DOHH2 (cell line): ENCODE measurements at regions not wholly inside any gene's neighbourhood (a gene's known extent, or its start where the extent isn't known, plus 50 kb on each side); places are given as distances from the start of the nearest gene placed in this dataset.

ENCODE experiments used
- H3F3A ChIP-seq: fragments of 200-600 bp; sonication (generic), shearing (Covaris generic); 2 replicates; pipeline ENCODE4 v1.6.0; 2016; ENCODE audit warnings: antibody characterized with exemption, mild to moderate bottlenecking; ENCODE audit not compliant: control insufficient read depth, insufficient read depth
- H3K27ac ChIP-seq: fragments of 200-600 bp; sonication (generic); 2 replicates; pipeline ENCODE4 v1.5.1; 2014; ENCODE audit warnings: low read depth, mild to moderate bottlenecking, low read length, moderate library complexity
- H3K27me3 ChIP-seq: fragments of 200-600 bp; sonication (generic); 2 replicates; pipeline ENCODE4 v1.6.1; 2014; ENCODE audit warnings: mild to moderate bottlenecking, low read length, mixed read lengths; ENCODE audit not compliant: control insufficient read depth
- H3K36me3 ChIP-seq: fragments of 200-600 bp; sonication (generic); 2 replicates; pipeline ENCODE4 v1.6.1; 2014; ENCODE audit warnings: mild to moderate bottlenecking, low read length, moderate library complexity, mixed read lengths; ENCODE audit not compliant: control insufficient read depth
- H3K4me1 ChIP-seq: fragments of 200-600 bp; sonication (generic); 2 replicates; pipeline ENCODE4 v1.6.1; 2014; ENCODE audit warnings: mild to moderate bottlenecking, low read length, mixed read lengths; ENCODE audit not compliant: control insufficient read depth
- H3K4me2 ChIP-seq: fragments of 200-600 bp; sonication (generic); 2 replicates; pipeline ENCODE4 v1.6.0; 2014; ENCODE audit warnings: mild to moderate bottlenecking, low read length, moderate library complexity
- H3K4me3 ChIP-seq: fragments of 200-600 bp; sonication (generic); 2 replicates; pipeline ENCODE4 v1.5.1; 2014; ENCODE audit warnings: mild to moderate bottlenecking, low read length, mixed read lengths
- H3K79me2 ChIP-seq: fragments of 200-600 bp; sonication (generic); 2 replicates; pipeline ENCODE4 v1.6.1; 2014; ENCODE audit warnings: mild to moderate bottlenecking, low read length, mixed read lengths; ENCODE audit not compliant: control insufficient read depth
- H3K9me2 ChIP-seq: fragments of 200-600 bp; sonication (generic); replicated peaks from 2 replicates; pipeline ENCODE4 v1.6.1; 2014; ENCODE audit warnings: mild to moderate bottlenecking, low read length, mixed read lengths; ENCODE audit not compliant: control insufficient read depth
- H3K9me3 ChIP-seq: fragments of 200-600 bp; sonication (generic); 2 replicates; pipeline ENCODE4 v1.6.1; 2014; ENCODE audit warnings: antibody characterized with exemption, low read length, mixed read lengths; ENCODE audit not compliant: control insufficient read depth, insufficient read depth
- H4K20me1 ChIP-seq: fragments of 200-600 bp; sonication (generic); 2 replicates; pipeline ENCODE4 v1.6.0; 2014; ENCODE audit warnings: low read depth, mild to moderate bottlenecking, antibody characterized with exemption, low read length, moderate library complexity; ENCODE audit not compliant: control insufficient read depth, insufficient read depth
- EZH2phosphoT487 ChIP-seq: fragments of 200-600 bp; sonication (generic); IDR thresholded peaks from 2 replicates; pipeline ENCODE4 v1.6.1; 2017; ENCODE audit warnings: borderline replicate concordance, mild to moderate bottlenecking, antibody characterized with exemption, low read length, moderate library complexity, mixed read lengths
- TF ChIP-seq, protein P1 (sequence below): fragments of 200-600 bp; sonication (generic); IDR thresholded peaks from one replicate; pipeline ENCODE4 v1.5.1; 2014; ENCODE audit warnings: antibody characterized with exemption, mild to moderate bottlenecking, low read depth, low read length; ENCODE audit not compliant: poor library complexity, severe bottlenecking

DNA sequence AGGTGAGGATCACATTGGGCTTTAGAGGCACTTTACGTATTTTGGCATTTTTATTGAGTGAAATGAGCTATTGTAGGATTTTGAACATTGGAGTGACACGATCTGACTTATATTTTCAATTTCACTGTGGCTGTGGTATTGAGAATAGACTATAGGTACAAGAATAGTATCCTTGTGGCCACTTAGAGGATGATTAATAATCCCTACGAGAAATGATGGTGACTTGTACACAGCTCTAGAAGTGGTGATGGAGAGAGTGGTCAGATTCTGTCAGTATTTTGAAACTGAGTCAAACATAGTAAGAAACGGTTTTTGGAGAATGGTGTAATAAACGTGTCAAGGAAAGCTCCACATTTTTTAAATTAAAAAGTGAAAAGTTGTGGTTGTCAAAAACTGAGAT is 494.7 kb downstream of the EPHA5 start:
- H3K4me2 ChIP-seq, result no peak overlapping the region
- H3K9me3 ChIP-seq, result no peaks in the 10 kb centered on the region
- TF ChIP-seq EZH2phosphoT487, result no peak
- TF ChIP-seq, protein P1, sequence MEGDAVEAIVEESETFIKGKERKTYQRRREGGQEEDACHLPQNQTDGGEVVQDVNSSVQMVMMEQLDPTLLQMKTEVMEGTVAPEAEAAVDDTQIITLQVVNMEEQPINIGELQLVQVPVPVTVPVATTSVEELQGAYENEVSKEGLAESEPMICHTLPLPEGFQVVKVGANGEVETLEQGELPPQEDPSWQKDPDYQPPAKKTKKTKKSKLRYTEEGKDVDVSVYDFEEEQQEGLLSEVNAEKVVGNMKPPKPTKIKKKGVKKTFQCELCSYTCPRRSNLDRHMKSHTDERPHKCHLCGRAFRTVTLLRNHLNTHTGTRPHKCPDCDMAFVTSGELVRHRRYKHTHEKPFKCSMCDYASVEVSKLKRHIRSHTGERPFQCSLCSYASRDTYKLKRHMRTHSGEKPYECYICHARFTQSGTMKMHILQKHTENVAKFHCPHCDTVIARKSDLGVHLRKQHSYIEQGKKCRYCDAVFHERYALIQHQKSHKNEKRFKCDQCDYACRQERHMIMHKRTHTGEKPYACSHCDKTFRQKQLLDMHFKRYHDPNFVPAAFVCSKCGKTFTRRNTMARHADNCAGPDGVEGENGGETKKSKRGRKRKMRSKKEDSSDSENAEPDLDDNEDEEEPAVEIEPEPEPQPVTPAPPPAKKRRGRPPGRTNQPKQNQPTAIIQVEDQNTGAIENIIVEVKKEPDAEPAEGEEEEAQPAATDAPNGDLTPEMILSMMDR, result no peak
- H3K27ac ChIP-seq, result no peak overlapping the region
- no peaks in the 10 kb centered on the region for H3K79me2 ChIP-seq
- no peaks in the 10 kb centered on the region for H3K27me3 ChIP-seq
- no peaks in the 10 kb centered on the region for H3K4me1 ChIP-seq
- H3K9me2 ChIP-seq, result no peaks in the 10 kb centered on the region
- H3F3A ChIP-seq, result no peaks in the 10 kb centered on the region
- no peaks in the 10 kb centered on the region for H4K20me1 ChIP-seq
- H3K36me3 ChIP-seq, result no peaks in the 10 kb centered on the region
- no peak overlapping the region for H3K4me3 ChIP-seq

GRCh38 chr4:65170768-65171514 is 499.3 kb downstream of the EPHA5 start:
- H3K4me2 ChIP-seq, result no peak overlapping the region
- H3K27ac ChIP-seq, result no peak overlapping the region
- H3K79me2 ChIP-seq, result no peaks in the 10 kb centered on the region
- H3K4me1 ChIP-seq, result no peaks in the 10 kb centered on the region
- no peaks in the 10 kb centered on the region for H3F3A ChIP-seq
- H3K9me3 ChIP-seq, result no peaks in the 10 kb centered on the region
- H3K9me2 ChIP-seq, result no peaks in the 10 kb centered on the region
- no peaks in the 10 kb centered on the region for H3K36me3 ChIP-seq
- H3K4me3 ChIP-seq, result no peak overlapping the region
- no peaks in the 10 kb centered on the region for H3K27me3 ChIP-seq
- TF ChIP-seq, protein P1, result no peak
- TF ChIP-seq EZH2phosphoT487, result no peak
- no peaks in the 10 kb centered on the region for H4K20me1 ChIP-seq

DNA sequence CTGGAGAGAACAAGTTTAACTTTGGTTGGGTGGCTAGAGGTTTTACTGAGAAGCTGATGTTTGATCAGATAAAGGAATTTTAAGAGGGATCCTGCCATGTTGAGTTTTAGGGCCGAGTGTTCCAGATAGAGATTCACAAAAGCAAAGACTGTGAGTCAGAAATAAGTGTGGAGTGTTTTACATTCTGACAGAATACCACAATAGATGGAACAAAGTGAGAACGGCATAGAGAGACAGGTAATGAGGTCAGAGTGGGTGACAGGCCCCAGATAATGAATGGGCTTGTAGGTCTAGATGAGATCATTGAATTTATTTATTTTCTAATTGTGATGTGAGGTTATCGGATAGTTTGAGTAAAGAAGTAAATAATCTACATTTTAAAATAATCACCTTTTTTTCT is 502.6 kb downstream of the EPHA5 start:
- Histone ChIP-seq H3K27ac (no peak overlapping the region), H3K36me3 (no peaks in the 10 kb centered on the region), H3K9me3 (no peaks in the 10 kb centered on the region), H3K4me1 (no peaks in the 10 kb centered on the region), H3K79me2 (no peaks in the 10 kb centered on the region), H3F3A (no peaks in the 10 kb centered on the region), H3K4me3 (no peak overlapping the region), H4K20me1 (no peaks in the 10 kb centered on the region), H3K9me2 (no peaks in the 10 kb centered on the region), H3K27me3 (no peaks in the 10 kb centered on the region), H3K4me2 (no peak overlapping the region)
- no peak for TF ChIP-seq EZH2phosphoT487
- TF ChIP-seq, protein P1, result no peak
